GM18870 (cell line): ENCODE measurements at regions not wholly inside any gene's neighbourhood (a gene's known extent, or its start where the extent isn't known, plus 50 kb on each side); places are given as distances from the start of the nearest gene placed in this dataset.
"Not testable (repeated sequence)": the region's sequence is repeated elsewhere in the genome, so short reads cannot be mapped to it uniquely, and the experiment has no call there.

Experiments
- ATAC-seq: cut with Tn5 transposase; IDR thresholded peaks from one replicate; pipeline ENCODE4 v1.9.1; 2021; ENCODE audit warnings: moderate library complexity; ENCODE audit not compliant: unreplicated experiment

DNA sequence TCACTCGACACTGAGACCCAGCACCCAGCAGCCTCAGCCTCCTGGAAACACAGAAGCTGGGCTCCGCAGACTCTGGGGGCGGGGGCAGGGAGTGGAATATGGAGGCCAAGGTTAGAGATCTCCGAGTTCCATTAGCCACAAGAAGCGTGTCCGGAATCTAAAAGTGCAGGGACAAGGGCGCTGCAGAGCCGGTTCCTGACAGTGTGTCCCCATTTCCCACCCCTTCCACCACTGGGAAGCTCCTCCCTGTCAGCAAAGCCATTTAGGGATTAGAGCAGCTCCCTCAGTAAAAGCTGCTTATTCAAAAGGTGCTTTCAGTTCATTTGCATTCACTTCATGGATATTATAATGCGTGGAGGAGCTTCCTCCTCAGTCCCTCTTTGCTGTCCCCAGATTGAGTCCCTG is 74.1 kb upstream of the HSPA9 start:
- ATAC-seq, result no peak

DNA sequence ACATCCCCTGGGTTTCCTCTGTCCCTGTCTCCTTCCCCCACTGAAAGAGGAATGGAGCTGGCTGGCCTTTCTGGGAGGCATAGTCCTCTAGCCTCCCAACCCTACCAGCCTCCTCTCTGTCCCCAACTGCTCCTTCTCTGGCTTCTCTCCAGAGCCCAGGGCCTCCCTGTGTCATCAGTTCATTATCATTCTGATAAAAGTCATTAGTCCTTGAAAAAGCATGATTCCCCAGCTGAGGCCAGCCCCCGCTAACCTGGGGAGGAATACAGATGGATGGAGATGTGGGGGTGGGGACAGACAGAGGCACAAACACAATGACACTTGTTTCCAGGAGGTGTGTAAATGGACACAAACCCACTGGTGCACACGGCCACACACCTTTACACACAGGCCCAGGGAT is 73.6 kb upstream of the HSPA9 start:
- no peak for ATAC-seq

GRCh38 chr5:138647794-138648410 is 72.7 kb upstream of the HSPA9 start:
- no peak for ATAC-seq

DNA sequence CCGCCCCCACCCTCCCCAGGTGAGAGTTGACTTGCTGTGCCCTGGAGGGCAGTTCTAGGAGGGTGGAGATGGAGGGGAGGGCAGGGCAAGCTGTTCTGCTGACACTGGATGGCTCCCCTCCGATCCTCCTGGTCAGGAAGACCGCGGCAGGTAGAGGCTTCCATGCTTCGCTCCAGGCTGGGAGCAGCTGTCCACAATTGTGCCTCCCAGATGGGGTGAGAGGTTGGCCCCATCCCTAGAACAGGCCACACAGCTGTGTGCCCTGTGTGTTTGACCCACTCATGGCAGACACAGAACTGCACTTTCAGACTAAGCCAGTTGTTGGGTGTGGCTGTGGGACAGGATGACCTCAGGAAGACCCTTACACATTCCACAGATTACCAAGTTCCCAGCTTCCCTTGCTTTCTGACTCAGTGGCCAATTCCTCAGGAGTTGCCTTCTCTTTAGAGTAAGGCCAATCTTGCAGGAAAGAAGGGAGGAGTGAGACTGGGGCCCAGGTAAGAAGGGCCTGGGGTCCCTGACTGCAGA is 72.1 kb upstream of the HSPA9 start:
- ATAC-seq, result no peak

DNA sequence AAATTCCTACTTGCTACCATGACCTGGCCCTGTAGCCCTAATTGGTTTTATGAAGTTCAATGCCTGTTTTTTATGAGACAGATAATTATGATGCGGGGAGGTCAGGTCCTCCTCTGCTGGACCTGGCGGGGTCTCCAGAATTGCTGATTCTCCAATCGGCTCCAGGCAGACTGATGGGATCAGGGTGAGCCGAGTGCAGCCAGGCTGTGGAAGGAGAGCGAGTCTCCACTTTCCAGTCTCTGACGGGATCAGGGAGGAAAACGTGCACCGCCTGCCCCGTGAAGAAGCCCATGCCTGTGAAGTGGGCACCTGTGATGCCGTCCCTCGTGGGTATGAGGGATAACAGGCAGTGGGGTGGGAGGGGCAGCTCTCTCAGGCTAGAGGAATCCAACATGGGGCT is 71.5 kb upstream of the HSPA9 start:
- ATAC-seq, result no peak

DNA sequence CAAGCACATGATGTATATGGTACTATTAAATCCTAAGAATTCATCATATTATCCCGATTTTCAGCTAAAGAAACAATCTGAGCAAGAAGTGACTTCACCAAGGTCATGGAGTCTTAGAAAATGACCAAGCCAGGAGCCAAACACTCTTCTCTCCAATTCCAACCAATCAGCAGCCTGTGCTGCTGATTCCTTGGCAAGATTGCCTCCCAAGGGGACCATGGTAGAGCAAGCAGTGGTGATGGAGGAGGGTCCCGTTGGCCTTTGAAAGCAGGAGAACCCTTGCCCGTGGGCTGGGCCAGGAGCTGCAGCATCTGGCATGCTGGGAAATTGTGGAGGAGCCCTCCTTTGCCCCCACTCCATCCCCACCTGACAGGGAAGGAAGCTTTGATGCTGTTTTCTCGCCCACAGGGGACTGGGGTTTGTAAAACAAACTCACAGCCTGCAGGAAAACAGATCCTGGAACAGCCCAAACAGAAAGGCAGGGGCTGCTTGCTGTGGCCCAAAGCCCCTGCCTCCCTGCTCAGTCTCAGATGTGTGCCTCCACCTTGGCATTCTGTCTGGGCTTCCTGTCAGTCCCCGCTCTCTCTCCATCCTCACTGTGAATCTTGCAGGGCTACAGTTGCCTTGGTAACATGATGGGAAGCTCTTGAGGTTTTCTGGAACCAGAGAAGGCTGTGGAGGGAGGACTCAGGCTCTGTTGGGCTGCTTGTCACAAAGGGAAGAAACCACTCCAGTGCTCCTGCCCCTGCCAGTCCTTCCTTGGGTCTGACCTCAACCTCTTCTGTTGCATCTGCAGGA is 70.8 kb upstream of the HSPA9 start:
- ATAC-seq, result no peak

DNA sequence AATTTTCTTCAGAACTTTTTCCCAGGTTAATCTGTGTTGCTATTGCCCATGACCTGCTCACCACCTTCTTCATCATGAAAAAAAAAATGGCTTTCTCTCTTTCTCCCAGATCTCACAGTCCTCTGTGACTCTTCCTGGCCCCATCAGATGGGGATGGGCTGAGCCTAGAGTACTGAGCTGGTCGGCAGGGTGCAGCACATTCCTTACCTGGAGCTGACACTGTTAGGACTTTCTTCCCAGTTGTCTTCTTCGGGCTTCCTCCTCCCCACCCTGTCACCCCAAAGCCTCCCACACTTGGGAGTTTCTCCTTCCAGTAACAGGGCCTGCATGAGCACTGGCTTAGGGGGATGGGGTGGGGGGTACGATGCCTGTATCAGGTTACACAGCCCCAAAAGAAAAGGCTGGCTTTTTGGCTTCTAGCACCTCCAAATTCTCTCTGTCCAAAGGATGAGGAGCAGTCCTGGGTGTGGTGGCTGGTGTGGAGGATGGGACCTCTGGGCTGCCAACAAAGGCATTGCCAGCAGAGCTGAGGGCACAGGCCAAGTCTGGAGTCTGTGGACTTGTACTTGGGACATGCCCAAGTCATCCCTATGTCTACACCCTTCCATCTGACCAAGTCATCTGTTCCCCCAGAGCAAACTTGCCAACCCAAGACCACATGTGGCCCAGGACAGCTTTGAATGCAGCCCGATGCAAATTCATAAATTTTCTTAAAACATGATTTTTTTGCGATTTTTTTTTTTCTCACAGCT is 68.0 kb upstream of the HSPA9 start:
- ATAC-seq, result no peak

DNA sequence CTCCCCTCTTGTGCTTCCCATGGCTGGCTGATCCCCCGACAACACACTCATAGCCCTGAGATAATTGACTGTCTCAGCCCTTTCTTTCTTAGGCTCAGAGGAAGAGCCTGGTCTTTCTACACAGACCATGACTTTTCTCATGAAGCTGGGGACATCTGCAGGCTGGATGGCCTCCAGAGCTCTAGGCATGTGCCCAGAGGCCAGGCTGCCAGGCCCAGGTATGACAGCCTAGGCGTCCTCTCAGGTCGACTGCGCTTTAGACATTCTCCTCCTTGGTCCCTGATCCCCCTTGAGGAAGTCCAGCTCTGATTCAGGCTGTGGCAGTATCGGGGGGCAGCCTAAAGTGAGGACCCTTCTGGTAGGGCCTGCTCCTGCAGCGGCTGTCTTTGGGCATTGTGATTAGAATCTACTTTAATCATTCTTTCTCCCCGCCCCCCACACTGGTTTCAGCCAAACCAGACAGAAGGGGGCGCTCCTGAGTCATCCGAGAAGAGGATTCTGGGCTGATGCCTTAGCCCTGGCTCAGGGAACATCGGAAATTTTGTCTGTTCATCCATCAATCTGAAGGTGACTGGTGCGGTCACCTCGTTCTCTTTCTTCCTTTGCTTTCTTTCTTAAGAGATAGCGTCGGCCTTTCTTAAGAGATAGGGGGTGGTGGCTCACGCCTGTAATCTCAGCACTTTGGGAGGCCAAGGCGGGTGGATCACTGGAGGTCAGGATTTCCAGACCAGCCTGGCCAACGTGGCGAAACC is 66.5 kb upstream of the HSPA9 start:
- ATAC-seq, result no peak

- no peak for ATAC-seq
These were observed 65.5 kb upstream of the HSPA9 start for GRCh38 chr5:138640646-138641254.

GRCh38 chr5:138640138-138640537 is 64.9 kb upstream of the HSPA9 start:
- no peak for ATAC-seq

DNA sequence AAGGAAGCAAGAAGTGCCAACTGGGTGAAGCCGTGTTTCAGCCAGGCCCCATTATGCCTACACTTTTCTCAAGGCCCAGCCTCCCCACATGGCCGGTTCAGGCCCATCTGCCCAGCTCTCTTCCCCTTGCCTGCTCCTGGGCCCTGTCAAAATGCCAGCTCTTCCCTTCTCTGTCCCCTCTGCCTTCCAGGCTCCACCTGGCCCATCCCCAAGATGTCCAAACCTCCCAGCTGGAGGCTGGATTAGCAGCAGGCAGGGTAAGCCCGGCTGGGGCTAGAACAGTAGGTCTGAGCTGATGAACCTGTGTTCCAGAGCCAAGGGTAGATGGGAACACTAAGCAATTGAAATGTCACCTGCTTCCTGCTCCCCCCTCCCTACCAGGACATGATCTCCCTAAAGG is 64.1 kb upstream of the HSPA9 start:
- ATAC-seq, result no peak

- no peak for ATAC-seq
These were observed 62.1 kb upstream of the HSPA9 start for GRCh38 chr5:138637256-138637655.

- no peak for ATAC-seq
These were observed 61.3 kb upstream of the HSPA9 start for GRCh38 chr5:138636398-138636944.

DNA sequence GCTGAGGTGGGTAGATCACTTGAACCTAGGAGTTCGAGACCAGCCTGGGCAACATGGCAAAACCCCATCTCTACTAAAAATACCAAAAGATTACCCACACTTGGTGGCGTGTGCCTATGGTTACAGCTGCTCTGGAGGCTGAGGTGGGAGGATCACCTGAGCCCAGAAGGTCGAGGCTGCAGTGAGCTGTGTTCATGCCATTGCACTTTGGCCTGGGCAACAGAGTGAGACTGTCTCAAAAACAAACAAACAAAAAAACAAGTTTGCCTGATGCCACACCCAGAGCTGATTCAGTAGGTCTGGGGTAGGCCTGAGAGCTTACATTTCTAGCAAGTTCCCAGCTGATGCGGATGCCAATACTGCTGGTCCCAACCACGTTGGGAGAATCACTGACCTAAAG is 60.5 kb upstream of the HSPA9 start:
- no peak for ATAC-seq

DNA sequence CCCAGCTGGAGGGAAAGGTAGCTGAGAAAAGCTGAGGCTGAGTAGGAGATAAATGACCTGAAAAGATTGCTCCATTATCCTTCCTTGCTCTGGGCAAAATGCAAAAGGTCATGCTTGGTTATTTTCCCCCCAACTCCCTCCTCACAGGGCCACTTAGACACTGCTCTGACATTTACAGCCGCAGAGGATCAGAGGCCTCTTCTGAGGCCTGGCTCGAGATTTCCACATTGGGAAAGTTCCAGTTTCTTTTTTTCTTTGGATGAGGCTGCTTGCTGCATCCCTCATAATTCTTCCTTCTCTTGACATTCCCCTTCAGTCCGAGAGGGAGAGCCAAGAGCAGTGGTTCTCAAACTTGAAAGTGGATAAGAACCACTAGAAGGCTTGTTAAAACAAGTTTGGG is 60.1 kb upstream of the HSPA9 start:
- ATAC-seq, result no peak

- ATAC-seq, result not testable (repeated sequence)
These were observed 59.6 kb upstream of the HSPA9 start for GRCh38 chr5:138634804-138635203.

DNA sequence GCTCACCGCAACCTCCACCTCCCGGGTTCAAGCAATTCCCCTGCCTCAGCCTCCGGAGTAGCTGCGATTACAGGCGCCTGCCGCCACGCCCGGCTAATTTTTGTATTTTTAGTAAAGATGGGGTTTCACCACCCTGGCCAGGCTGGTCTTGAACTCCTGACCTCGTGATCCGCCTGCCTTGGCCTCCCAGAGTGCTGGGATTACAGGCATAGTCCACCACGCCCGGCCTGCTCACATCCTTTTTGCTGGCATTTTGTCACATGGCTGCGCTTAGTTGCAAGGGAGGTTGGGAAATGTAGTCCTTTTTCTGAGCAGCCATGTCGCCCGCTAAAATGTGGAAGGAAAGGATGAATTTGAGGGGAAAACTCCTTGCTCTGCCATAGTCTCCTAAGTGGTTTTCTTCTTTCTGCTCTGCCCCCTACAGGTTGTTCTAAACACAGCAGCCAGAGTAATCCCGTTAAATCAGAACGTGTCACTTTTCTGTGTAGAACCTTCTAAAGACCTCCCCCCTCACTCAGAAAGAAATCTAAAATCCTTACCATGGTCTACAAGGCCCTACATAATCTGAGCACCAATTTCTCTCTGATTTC is 57.8 kb upstream of the HSPA9 start:
- no peak for ATAC-seq

DNA sequence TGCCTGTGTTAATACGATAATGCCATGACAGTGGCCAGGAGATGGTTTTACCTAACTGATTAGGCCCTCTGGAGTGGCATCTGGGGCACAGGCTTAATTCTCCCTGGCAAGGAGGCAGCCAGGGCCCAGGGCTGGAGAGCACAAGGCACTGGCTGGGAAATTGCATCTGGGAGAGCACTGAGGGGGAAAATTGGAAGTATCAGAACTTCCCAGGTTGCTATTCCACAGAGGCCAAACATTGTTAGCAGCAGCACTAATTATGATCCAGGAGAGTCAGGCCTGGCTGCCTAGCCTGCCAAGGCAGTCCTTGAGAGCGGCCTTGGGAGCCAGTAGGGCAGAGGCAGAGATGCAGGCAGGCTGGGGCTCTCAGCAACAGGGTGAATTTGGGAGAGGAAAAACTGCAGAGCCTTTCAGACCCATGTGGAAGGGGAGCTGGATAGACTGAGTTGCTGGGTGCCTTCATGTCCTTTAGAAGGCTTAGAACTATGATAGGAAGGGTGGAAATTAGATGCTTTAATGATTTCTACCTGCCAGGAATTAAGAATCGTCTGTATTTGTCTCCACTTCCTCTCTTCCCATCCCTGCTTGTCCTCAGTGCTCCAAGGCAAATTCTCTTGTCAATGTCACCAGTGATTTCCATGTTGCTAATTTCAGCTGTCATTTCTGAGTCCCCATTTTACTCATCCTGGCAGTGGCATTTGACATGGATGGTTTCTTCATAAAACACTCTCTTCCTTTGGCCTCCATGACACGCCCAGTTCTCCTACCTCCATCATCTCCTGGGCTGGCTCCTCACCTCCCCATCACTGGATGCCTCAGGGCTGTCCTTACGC is 56.1 kb upstream of the HSPA9 start:
- no peak for ATAC-seq

GRCh38 chr5:138629392-138629791 is 54.2 kb upstream of the HSPA9 start:
- ATAC-seq, result no peak
